ENCODE measurements at regions not wholly inside any gene's neighbourhood (a gene's known extent, or its start where the extent isn't known, plus 50 kb on each side); places are given as distances from the start of the nearest gene placed in this dataset.

- Mint-ChIP-seq H3K4me3 (no peak overlapping the region), H3K27ac (no peak overlapping the region), H3K9me3 (peaks cover 13% of the 10 kb centered on the region), H3K4me1 (peaks cover 7% of the 10 kb centered on the region), H3K36me3 (no peaks in the 10 kb centered on the region), H3K27me3 (no peaks in the 10 kb centered on the region)
- CTCF ChIA-PET, result interaction anchor here (0.6 kb wide), 1 partner anchor 632 kb away, joined by 3 read pairs; no protein-coding TSS in a partner anchor
- no peak for DNase-seq
These were observed 76.2 kb upstream of the IL2 start for GRCh38 chr4:122532766-122533165.

DNA sequence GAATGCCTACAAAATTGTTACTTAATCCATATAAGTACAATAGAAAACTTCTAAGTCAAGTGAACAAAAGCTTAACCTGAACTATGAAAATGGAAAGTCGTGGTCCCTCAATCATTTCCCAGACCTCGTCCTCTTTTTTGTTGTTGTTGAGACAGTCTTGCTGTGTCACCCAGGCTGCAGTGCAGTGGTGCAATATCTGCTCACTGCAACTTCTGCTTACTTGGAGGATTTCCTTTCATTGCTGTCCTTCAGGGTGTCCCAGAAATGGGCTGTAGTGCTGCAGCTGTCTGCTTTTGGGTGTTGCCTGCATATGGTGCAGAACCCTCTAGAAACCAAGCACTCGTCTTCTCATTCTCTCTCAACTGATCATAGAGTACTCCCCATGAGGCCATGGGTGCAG is 75.0 kb upstream of the IL2 start:
- Mint-ChIP-seq H3K4me3 (no peak overlapping the region), H3K27ac (no peak overlapping the region), H3K36me3 (no peaks in the 10 kb centered on the region), H3K9me3 (peaks cover 13% of the 10 kb centered on the region), H3K4me1 (peaks cover 7% of the 10 kb centered on the region), H3K27me3 (no peaks in the 10 kb centered on the region)
- no peak for DNase-seq
- CTCF ChIA-PET, result no interaction called here

DNA sequence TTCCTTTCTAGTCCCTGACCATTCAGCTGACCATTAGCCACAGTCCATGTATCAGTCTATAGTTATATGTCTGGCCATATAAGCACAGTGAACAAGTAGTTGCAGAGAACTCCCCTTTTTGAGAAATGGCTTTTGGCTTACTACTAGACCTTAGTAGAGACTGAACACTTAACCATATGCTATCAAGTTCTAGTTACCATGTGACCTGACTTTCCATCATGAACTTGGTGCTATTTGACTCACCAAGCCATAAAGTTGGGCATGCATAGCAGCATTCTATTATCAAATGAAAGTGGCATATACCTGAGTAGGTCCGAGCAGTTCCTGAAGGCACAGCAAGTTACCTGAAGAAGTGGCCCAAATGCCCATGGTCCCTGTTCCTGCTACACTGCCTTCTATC is 74.5 kb upstream of the IL2 start:
- no peaks in the 10 kb centered on the region for H3K27me3 Mint-ChIP-seq
- no peak overlapping the region for H3K27ac Mint-ChIP-seq
- no peaks in the 10 kb centered on the region for H3K36me3 Mint-ChIP-seq
- peaks cover 7% of the 10 kb centered on the region for H3K4me1 Mint-ChIP-seq
- no peak overlapping the region for H3K4me3 Mint-ChIP-seq
- H3K9me3 Mint-ChIP-seq, result peaks cover 13% of the 10 kb centered on the region
- DNase-seq, result no peak
- CTCF ChIA-PET, result no interaction called here

- no peak for DNase-seq
- peaks cover 10% of the 10 kb centered on the region for H3K9me3 Mint-ChIP-seq
- no peaks in the 10 kb centered on the region for H3K36me3 Mint-ChIP-seq
- H3K27ac Mint-ChIP-seq, result no peak overlapping the region
- H3K27me3 Mint-ChIP-seq, result no peaks in the 10 kb centered on the region
- no peak overlapping the region for H3K4me3 Mint-ChIP-seq
- CTCF ChIA-PET, result interaction anchor here (1.1 kb wide), 1 partner anchor 8 kb away, joined by 3 read pairs; no protein-coding TSS in a partner anchor
- H3K4me1 Mint-ChIP-seq, result peaks cover 5% of the 10 kb centered on the region
These were observed 72.4 kb upstream of the IL2 start for GRCh38 chr4:122528879-122529278.

DNA sequence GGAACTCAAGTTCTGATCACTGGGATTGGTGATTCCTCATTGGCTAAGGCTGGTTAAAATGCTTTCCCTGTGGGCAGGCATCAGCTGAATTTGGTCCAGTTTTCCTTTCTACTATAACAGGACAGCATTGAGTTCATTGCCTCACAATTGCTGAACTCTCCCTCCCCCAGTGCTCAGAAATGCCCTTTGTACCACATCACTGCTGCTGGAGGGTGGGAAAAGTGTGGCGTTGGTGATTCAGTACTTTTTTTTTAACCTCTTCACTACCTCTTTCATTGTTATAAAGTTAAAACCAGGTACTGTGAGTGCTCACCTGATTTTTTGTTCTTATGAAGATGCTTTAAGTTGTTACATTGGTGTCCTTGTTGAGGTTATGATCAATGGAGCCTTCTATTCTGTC is 69.3 kb upstream of the IL2 start:
- no peaks in the 10 kb centered on the region for H3K36me3 Mint-ChIP-seq
- CTCF ChIA-PET, result no interaction called here
- no peak overlapping the region for H3K27ac Mint-ChIP-seq
- DNase-seq, result no peak
- H3K4me1 Mint-ChIP-seq, result no peaks in the 10 kb centered on the region
- no peaks in the 10 kb centered on the region for H3K27me3 Mint-ChIP-seq
- H3K4me3 Mint-ChIP-seq, result no peak overlapping the region
- H3K9me3 Mint-ChIP-seq, result peaks cover 15% of the 10 kb centered on the region

- H3K4me1 Mint-ChIP-seq, result no peaks in the 10 kb centered on the region
These were observed 67.7 kb upstream of the IL2 start for GRCh38 chr4:122524176-122524575.

DNA sequence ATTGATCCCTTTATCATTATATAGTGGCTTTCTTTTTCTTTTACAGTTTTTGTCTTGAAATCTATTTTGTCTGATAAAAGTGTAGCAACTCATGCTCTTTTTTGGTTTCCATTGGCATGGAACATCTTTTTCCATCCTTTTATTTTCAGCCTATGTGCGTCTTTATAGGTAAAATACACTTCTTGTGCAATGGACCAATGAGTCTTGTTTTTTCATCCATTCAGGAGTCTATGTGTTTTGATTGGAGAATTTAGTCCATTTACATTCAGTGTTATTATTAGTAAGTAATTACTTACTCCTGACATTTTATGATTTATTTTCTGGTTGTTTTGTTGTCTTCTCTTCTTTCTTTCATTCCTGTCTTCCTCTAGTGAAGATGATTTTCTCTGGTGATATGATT is 66.4 kb upstream of the IL2 start:
- DNase-seq, result no peak
- Mint-ChIP-seq H3K36me3 (peaks cover 3% of the 10 kb centered on the region), H3K9me3 (peaks cover 11% of the 10 kb centered on the region), H3K27me3 (no peaks in the 10 kb centered on the region), H3K27ac (no peak overlapping the region), H3K4me3 (no peak overlapping the region), H3K4me1 (no peaks in the 10 kb centered on the region)
- CTCF ChIA-PET, result no interaction called here

More at GRCh38 chr4:122524176-122524575, 67.7 kb upstream of the IL2 start:
- H3K4me3 Mint-ChIP-seq, result no peak overlapping the region
- DNase-seq, result no peak
- CTCF ChIA-PET, result interaction anchor here (1.2 kb wide), 1 partner anchor 10 kb away, joined by 4 read pairs; no protein-coding TSS in a partner anchor
- no peak overlapping the region for H3K27ac Mint-ChIP-seq
- no peaks in the 10 kb centered on the region for H3K27me3 Mint-ChIP-seq
- H3K9me3 Mint-ChIP-seq, result peaks cover 11% of the 10 kb centered on the region
- no peaks in the 10 kb centered on the region for H3K36me3 Mint-ChIP-seq

DNA sequence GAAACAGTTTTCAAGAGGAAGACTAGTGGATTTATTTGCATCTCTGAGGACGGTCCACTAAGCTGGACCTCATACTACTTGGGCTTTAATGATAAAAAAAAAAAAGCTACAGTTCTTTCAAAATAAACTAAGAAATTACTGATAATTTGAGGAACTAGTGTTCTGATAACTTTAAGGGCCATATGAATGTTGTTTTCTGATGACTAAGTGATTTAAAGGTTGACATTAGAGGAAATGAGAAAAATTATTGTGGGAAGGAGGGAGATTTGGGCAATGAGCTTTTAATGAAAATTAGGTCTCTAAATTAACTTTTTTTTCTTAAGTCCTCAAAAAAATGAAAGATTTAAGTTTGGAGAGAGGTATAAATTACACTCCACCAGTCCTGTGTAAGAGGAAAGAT is 60.8 kb upstream of the IL2 start:
- no peak overlapping the region for H3K27ac Mint-ChIP-seq
- H3K27me3 Mint-ChIP-seq, result no peaks in the 10 kb centered on the region
- H3K36me3 Mint-ChIP-seq, result peaks cover 3% of the 10 kb centered on the region
- H3K9me3 Mint-ChIP-seq, result peaks cover 3% of the 10 kb centered on the region
- no peak for DNase-seq
- no peak overlapping the region for H3K4me3 Mint-ChIP-seq
- H3K4me1 Mint-ChIP-seq, result peaks cover 8% of the 10 kb centered on the region
- CTCF ChIA-PET, result interaction anchor here (0.9 kb wide), 1 partner anchor 10 kb away, joined by 3 read pairs; no protein-coding TSS in a partner anchor

- Mint-ChIP-seq H3K9me3 (peaks cover 3% of the 10 kb centered on the region), H3K4me3 (no peak overlapping the region), H3K27ac (no peak overlapping the region), H3K4me1 (peaks cover 12% of the 10 kb centered on the region), H3K27me3 (no peaks in the 10 kb centered on the region), H3K36me3 (peaks cover 3% of the 10 kb centered on the region)
- CTCF ChIA-PET, result no interaction called here
- no peak for DNase-seq
These were observed 59.9 kb upstream of the IL2 start for GRCh38 chr4:122516376-122516775.

DNA sequence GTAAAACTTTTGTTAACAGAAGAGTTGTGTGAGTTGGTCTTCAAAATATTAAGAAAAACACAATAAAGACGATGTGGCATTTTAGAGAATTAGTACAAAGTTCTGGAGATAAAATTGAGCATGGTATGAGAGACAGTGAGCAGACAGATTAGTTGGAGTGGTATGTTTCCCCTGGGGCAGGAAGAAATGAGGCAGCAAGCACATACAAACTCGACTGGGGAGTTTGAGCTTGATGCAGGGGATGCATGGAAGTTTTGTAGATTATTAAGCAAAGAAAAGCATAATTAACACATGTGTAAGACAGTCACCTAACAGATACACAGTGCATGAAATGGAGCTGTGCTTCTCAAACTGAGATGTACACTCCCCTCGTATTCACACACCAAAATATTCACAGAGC is 58.1 kb upstream of the IL2 start:
- Mint-ChIP-seq H3K4me3 (no peak overlapping the region), H3K9me3 (no peaks in the 10 kb centered on the region), H3K27me3 (no peaks in the 10 kb centered on the region), H3K36me3 (peaks cover 3% of the 10 kb centered on the region), H3K4me1 (peaks cover 12% of the 10 kb centered on the region), H3K27ac (no peak overlapping the region)
- CTCF ChIA-PET, result interaction anchor here (1.2 to 1.6 kb wide), 2 partner anchors 9 to 57 kb away, joined by 3 to 4 read pairs; no protein-coding TSS in a partner anchor
- DNase-seq, result no peak

- Mint-ChIP-seq H3K27me3 (no peaks in the 10 kb centered on the region), H3K27ac (no peak overlapping the region), H3K36me3 (no peaks in the 10 kb centered on the region), H3K9me3 (no peaks in the 10 kb centered on the region), H3K4me3 (no peak overlapping the region), H3K4me1 (peaks cover 26% of the 10 kb centered on the region)
- CTCF ChIA-PET, result no interaction called here
- DNase-seq, result no peak
These were observed 55.9 kb upstream of the IL2 start for GRCh38 chr4:122512430-122512829.

DNA sequence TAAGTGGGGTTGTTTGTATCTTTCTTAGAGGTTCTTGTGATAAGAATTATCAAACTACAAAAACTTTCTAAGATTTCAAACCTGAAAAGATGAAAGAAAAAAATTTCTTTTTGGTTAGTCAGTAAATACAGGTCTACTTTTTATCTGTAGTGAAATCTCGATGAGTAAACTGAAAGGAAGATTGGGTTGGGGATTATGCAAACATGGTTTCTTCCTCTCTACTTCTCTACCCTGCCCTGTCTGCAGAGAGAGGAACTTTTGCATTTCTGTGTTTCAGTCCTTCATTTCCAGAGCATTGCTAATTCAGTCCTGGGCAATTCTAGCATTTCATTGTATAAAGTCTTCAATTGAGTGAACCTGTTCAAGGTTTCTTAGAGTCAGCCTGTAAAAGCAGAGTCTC is 51.6 kb upstream of the IL2 start:
- CTCF ChIA-PET, result interaction anchor here (1.0 kb wide), 1 partner anchor 9 kb away, joined by 3 read pairs; no protein-coding TSS in a partner anchor

More for the DNA sequence above, 51.6 kb upstream of the IL2 start:
- Mint-ChIP-seq H3K27me3 (no peaks in the 10 kb centered on the region), H3K36me3 (peaks cover 1% of the 10 kb centered on the region), H3K9me3 (no peaks in the 10 kb centered on the region), H3K27ac (peak overlapping the region; percentile 82), H3K4me3 (peak overlapping the region; percentile 56), H3K4me1 (peaks cover 45% of the 10 kb centered on the region)
- DNase-seq, result no peak
